ENCODE measurements at regions not wholly inside any gene's neighbourhood (a gene's known extent, or its start where the extent isn't known, plus 50 kb on each side); places are given as distances from the start of the nearest gene placed in this dataset.
A peak's percentile ranks its signal among the peaks of the same experiment; 100 is the strongest.
"Not testable (repeated sequence)": the region's sequence is repeated elsewhere in the genome, so short reads cannot be mapped to it uniquely, and the experiment has no call there.

DNA sequence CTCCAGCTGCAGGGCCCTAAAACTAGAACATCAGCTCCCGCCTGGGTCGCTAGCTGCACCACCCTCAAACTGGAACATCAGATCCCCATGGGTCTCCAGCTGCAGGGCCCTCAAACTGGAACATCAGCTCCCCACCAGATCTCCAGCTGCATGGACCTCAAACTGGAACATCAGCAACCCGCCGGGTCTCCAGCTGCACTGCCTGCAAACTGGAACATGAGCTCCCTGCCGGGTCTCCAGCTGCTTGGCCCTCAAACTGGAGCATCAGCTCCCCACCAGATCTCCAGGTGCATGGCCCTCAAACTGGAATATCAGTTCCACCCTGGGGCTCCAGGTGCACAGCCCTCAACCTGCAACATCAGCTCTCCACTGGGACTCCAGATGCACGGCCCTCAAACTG, 82.7 kb downstream of the TFRC start:
- not testable (repeated sequence) for DNase-seq (ENCODE audit: low spot score)

DNA sequence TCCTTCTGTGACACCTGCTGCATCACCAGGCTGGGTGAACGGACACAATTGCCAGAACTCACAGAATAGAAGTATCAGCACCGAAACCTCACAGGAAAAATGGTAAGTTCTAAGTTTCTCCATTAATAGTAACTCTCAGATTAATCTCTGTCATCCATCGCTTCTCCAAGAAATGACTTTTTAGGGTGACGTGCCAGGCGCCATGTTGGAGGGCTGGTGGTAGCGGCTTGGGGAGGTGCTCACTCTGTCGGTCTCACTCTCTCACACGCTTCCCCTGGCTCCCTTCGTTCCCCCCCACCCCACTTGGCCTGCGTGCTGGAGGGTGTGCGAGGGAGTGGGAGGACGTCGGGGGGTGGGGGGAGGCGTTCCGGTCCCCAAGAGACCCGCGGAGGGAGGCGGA, 85.6 kb downstream of the TFRC start:
- not testable (repeated sequence) for DNase-seq (ENCODE audit: low spot score)

DNA sequence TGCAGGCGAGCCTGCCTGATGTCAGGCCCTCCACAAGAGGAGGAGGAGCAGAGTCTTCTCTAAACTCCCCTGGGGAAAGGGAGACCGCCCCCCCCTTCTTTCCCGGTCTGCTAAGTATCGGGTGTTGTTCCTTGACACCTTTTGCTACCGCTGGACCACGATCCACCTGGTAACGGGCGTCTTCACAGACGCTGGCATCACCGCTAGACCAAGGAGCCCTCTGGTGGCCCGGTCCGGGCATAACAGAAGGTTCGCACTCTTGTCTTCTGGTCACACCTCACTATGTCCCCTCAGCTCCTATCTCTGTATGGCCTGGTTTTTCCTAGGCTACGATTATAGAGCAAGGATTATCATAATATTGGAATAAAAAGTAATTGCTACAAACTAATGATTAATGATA, 86.0 kb upstream of the TNK2 start:
- peak; percentile 74 for DNase-seq (ENCODE audit: low spot score)

DNA sequence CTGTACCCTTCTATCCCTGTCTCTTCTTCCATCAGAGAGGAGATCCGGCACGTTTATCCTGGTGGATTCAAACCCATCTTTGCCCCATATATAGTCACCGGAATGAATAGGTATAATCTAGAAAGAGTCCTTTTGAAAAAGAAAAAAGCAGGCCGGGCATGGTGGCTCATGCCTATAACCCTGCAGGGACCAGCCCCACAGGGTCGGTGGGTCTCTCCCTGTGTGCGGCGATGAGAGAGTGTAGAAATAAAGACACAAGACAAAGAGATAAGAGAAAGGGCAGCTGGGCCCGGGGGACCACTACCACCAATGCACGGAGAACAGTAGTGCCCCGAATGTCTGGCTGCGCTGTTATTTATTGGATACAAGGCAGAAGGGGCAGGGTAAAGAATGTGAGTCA, 85.3 kb upstream of the TNK2 start:
- not testable (repeated sequence) for DNase-seq (ENCODE audit: low spot score)

DNA sequence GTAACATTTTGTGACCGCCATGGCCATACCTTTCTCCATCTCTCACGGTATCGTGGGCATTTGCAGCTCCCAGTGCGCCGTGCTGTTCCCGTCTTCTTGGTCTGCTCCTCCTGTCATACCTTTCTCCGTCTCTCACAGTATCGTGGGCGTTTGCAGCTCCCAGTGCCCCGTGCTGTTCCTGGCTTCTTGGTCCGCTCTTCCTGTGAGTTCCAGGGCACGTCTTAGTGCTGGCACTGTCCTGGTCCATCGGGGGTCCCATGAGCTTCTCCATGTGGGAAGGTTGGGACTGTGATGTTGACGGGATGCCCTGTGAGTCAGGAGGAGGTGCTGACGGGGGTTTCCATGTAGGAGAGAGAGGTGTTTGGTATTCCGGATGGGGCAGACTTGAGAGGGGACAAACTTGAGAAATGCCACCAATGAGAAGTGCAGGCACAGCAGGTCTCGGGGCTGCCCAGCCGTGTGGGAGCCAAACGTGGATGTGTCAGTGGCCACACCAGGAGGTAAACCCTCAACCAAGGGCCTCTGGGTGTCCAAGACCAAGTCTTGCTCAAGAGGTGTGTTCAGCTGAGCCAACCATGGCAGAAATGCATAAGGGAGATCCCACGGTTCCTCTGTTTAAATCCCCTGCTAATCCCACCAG, 84.7 kb upstream of the TNK2 start:
- DNase-seq (ENCODE audit: low spot score): not testable (repeated sequence)

DNA sequence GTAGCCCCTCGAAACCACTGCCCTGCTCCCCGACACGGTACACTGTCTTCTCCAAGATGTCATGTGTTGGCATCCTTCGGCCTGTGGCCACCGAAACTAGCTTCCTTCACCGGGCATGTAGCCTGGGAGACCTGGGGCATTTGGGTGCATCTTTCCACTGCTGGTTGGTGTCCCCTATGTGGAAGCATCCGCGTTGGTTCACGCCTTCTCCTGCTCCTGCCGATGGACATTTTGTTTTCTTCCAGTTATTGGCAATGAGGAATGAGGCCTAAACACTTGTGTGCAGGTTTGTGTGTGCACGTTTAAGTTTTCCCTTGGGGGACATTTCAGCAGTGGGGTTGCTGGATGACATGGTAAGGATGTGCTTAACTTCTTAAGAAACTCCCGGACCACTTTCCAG, 83.6 kb upstream of the TNK2 start:
- not testable (repeated sequence) for DNase-seq (ENCODE audit: low spot score)

DNA sequence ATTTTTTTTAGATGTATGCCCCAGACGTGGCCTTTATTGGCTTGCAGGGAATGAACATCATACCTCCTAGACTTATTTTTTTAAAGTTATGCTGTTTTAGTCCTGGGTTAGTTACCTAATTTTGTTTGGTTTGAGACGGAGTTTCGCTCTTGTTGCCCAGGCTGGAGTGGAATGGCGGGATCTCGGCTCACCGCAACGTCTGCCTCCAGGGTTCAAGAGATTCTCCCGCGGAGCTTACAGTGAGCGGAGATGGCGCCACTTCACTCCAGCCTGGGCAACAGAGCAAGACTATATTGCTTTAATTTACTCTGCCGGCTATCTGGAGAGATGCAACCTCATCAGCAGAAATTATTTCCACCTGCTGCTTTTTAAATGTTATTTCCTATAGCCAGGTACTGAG, 82.9 kb upstream of the TNK2 start:
- not testable (repeated sequence) for DNase-seq (ENCODE audit: low spot score)

DNA sequence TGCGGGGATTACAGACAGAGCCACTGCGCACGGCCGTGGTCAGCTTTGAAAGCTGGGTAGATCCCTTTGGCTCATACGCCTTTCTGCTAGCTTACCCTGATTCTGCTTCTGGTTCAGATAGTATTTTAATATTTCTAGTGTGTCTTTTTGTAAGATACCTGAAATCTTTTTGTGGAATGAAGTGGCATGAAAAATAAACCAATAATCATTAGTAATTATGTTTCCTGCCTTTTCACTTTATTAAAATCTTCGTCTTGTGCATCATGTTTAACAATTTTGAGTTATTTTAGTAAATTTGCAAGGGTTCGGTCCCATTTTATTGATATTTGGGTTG, 82.5 kb upstream of the TNK2 start:
- peak; percentile 14 for DNase-seq (ENCODE audit: low spot score)

DNA sequence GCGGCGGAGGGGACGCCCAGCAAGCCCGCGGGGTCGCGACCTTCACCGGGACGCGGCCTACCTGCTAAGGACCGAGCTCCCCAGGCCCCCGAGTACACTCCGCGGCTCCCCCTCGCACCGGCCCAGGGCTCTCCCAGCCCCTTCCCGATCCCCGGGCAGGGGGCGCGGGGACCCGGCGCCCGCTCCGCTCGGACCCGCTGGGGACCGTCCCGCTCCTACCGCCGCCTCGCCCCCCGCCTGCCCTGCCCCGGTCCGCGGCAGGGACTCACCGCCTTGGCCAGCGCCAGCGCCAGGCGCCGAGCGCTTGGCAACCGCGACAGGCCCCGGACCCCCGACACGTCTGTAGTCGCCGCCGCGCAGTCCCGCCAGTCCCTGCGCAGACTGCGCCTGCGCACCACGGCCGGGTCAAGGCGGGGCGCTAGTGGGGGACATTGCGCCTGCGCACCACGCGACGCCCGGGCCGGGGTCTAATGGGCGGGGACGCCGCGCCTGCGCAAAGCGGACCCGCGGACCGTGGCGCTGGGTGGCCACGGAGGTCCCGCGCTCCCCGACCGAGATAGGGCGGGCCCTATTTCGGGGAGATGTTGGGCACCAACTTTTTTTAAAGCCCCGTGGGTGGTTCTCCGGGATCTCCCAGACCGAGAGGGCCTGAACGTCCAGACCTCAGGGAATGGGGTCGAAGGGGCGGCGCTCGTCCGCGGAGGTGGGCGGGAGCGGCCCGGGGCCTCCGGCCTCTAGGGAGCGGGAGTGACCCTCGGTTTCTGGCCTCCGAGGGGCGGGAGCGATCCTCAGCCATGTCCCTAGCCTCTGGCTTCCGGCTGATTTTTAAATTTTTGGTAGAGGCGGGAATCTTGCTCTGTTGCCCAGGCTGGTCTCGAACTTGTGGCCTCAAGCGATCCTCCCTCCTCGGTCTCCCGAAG, 81.8 kb upstream of the TNK2 start:
- DNase-seq (ENCODE audit: low spot score): peak; percentile 92

DNA sequence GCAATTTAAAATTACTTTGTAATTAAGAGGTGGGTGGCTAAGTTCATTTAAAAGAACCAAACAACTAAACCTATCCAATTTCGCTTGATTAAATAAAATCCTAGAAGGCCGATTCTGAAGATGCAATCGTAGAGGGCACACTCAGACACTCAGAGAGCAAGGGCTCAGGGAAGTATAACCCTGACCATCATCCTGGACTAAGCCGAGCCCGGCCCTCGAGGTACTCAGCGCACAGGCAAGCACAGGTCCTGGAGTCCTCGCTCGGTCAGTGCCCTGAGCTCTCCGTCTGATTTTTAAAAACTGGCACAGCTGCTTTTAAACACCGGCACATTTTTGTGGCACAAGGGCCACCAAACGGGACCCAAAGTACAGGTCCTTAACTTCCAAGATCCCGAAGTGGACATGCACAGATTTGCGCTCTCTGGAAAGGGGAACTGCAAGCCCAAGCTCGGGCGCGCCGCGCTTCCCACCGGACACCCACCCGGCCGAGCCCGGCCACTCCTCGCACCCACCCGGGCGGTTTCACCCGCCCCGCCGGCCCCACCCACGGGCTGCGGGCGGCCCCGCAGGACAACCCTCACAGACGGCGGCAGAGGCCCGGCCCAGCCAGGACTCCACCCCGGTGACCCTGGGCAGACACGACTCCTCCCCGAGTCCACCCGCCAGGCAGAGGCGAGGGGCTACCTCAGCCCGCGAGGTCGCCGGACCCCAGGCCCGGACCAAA, 81.0 kb upstream of the TNK2 start:
- peak; percentile 16 for DNase-seq (ENCODE audit: low spot score)

DNA sequence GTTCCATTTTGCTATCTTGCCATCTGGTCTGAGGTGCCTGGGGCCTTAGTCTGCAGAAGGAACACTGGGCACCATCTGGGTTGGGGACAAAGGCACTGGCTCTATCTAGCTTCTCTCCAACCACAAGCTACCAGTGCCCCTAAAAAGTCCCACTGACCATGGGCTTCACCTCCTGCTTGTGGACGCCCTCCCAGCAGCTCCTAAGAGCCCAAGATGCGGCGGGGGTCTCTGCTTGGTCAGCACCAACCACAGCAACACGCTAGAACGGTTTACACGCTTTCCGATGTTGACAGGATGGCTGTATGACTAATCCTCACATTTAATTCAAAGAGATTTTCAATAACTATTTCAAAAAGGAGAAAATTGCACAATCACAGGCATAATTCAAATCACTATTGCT, 80.4 kb upstream of the TNK2 start:
- not testable (repeated sequence) for DNase-seq (ENCODE audit: low spot score)

DNA sequence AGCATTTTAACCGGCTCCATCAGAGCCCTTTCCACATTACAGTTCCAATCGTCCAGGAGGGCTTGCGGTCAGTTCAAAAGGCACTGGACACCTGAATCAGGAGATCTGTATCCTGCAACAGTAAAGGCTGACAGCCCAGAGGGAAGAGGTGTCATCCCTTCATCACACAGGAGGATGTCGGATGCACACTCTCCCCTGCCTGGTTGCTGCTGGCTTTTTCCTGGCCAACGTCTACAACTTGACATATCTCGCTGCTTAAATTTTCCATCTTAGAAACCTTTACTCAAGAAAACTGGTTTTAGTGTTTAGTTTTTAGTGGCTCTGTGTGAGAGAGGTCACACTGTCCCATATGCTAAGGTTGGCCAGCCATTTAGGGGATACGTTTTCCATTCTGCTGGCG, 78.7 kb upstream of the TNK2 start:
- not testable (repeated sequence) for DNase-seq (ENCODE audit: low spot score)

DNA sequence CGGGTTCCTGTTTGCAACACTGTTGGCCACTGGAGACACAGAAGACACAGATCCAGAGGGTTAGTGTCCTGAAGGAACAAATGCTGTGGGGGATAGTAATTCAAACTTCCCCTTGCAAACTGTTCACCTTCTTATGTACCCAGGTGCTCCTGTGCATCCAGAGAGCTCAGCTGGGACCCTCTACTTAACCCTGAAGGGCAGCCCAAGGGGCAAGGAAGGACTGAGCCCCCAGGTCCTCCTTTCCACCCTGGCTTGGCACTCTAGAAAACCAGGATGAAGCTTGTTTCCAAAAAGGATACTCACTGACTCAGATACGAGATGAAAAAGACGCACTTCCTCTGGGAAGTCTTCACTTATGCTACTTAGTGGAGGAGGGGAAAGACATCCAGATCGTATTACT, 78.2 kb upstream of the TNK2 start:
- DNase-seq (ENCODE audit: low spot score): not testable (repeated sequence)

DNA sequence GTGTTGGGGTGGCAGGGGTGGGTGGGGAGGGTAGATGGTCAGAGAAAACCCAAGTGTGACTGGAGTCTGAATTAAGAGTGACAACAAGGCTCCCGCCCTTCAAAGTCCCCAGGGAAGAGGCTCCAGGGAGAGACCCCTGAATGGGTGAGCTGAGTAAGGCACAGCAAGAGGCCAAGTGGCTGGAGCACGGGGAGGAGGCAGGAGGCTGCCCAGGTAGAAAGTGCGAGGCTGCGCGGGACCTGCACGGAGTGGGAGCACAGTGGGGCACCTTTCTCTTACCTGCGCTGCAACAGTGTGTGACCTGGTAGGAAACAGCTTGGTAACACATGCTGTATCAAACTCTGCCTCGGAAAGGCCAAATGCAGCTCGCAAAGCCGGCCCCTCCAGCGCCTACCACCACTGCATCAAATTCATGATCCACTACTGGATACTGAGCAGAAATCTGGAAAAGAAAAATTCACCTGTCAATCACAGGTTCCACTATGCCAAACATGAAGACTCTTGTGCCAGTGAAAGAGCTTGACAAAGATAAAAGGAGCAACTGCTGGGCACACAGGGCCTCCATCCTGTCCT, 77.1 kb upstream of the TNK2 start:
- not testable (repeated sequence) for DNase-seq (ENCODE audit: low spot score)

DNA sequence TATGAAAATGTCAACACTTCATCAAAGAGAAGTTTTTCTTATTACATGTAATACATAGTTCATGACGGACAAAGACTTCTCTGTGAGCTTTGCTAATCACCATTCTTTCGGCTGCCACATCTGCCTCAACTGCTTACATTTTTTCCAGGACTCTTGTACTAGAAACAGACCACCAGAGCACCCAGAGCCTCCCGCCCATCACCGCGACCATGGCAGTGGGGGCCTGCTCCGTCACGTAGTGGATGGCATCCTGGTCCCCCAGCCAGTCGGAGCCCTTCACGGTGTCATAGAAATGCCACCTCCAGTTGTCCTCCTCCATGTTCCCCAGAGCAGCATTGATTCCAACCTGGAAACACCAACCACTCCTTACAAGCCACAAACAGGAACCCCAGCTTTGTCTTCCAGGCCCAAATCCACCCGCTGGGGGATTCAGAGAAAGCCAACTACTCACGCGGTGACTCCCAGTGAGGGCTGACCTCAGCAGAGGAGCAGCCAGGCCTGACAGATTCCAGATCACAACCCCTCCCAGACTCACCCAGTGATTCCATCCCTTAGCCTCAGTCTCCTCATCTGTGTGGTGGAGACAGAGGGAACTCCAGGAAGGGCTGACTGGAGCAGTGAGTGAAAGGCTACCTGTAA, 76.2 kb upstream of the TNK2 start:
- DNase-seq (ENCODE audit: low spot score): not testable (repeated sequence)

DNA sequence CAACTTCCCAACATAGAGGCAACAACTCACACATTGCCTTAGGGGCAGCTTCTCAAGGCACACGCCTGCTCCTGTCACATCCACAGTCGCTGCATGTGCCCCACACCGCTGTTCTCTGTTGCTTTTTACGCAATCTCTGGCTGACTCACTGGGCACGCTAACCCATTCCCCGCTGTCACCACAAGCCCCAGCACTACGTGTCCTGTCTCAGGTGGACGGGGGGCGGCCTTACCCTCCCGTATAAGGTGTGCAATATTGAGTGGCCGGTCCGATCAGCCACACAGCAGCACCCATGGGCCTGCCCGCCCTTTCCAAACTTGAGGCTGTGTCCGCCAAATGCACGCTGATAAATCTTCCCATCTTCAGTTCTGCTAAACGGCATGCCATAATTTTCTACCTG, 75.5 kb upstream of the TNK2 start:
- DNase-seq (ENCODE audit: low spot score): not testable (repeated sequence)

DNA sequence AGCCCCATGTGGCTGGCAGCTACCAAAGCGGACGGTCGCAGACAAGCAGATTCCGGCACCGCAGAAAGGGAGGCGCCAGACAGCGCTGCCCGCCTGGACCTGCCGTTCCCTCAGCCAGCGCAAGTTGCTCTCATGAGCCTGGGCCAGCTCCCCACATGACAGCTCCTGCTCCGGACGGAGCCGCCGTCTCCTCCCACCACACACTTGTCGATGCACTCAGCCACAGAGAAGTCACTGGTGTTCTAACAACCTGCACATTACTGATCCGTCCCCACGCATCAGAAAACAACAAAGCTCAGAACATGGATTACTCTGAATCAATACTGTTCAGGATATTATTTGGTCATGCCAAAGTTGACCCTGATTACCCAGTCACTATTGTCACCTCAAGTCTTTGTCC, 74.4 kb upstream of the TNK2 start:
- DNase-seq (ENCODE audit: low spot score): not testable (repeated sequence)

DNA sequence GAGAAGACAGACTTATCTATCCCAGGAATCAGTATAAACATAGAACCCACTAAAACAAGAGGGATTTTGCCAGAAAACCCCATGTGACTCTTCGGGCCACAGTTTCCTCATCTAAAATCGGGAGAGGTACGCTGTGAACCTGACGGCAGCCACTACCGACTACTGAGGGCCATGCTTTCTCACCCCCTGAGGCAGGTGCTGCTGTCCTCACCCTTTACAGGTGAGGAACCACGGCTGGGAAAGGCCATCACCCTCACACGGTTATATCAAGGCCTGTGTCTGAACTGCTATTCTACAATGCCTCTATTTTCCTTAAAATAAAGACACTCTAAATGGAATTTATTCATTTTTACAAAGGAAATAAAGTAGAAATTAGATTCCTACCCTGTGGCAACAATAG, 73.4 kb upstream of the TNK2 start:
- DNase-seq (ENCODE audit: low spot score): not testable (repeated sequence)

DNA sequence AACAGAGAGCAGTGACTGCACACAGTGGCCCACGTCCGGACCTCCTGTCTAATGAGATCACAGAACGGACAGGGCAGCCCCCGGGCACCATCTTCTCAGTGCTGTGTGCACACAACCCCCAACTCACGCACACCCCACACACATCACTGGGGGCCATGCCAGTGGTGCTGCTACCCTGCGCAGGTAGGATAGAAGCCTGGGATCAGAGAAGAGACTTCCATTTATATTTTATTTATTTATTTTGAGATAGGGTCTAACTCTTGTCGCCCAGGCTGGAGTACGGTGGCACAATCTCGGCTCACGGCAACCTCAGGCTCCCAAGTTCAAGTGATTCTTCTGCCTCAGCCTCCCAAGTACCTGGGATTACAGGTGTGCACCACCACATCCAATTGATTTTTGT, 71.5 kb upstream of the TNK2 start:
- not testable (repeated sequence) for DNase-seq (ENCODE audit: low spot score)

DNA sequence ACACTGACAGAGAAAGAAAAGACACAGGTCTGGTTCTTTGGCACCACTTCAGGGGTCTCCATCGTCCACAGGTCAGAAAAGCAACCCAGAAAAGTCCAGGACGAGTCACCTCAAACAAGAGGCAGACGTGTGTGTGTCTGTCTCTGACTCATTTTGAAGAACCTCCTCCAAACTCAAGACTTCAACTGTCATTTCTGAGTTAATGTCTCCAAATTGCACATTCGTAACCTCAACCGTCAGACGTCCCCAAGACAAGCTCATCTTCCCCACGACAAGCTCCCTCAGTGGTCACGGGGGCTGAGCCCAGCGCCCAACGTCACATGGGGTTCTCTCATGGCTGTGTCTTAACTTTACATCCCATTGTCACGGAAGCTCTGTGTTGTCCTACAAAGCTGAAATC, 70.2 kb upstream of the TNK2 start:
- not testable (repeated sequence) for DNase-seq (ENCODE audit: low spot score)

DNA sequence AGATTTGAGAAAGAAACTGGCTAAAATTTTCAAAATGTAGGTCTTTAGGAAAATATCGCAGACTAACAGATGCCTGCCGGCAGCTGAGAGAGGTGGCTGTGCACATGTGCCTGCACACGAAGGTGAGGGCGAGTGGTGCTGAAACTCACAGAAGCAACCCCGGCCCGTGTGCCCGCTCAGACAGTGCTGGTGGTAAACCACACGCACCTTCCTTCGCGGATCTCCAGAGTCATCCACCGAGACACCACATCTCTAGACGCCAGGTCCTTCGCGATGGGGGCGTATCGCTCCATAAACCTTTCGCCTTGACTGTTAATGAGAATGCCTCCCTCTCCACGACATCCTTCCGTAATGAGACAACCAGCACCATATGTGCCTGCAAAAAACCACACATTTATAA, 68.5 kb upstream of the TNK2 start:
- DNase-seq (ENCODE audit: low spot score): not testable (repeated sequence)

DNA sequence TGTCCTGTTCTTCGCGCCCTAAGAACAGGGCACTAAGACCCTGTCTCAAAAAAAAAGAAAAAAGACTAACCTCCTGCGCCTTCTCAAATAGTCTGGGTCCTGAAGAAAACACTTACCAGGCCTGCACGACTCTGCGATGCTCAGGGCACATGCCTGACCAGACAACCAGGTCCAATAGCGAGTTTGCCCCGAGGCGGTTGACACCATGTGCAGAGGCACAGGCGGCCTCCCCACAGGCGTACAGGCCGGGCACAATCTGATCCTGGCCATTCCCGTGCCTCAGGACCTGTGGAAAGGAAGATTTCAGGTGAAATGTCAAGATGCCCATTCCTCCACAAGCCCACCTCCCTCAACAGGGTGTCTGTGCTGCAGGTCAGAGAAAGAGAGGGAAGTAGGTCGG, 65.9 kb upstream of the TNK2 start:
- not testable (repeated sequence) for DNase-seq (ENCODE audit: low spot score)
